Mesenchymal stem cell (in vitro differentiated cells and primary cell): ENCODE measurements at regions not wholly inside any gene's neighbourhood (a gene's known extent, or its start where the extent isn't known, plus 50 kb on each side); places are given as distances from the start of the nearest gene placed in this dataset.
"Not testable (repeated sequence)": the region's sequence is repeated elsewhere in the genome, so short reads cannot be mapped to it uniquely, and the experiment has no call there.

Experiments used
- DNase-seq: peaks from one replicate; pipeline ENCODE4 v3.0.0-alpha.2; 2013
- H2AFZ ChIP-seq: one replicate; pipeline ENCODE4 v1.6.1; 2013; ENCODE audit warnings: low read depth, mild to moderate bottlenecking, control low read depth, inconsistent platforms, low read length, moderate library complexity
- H2AK5ac ChIP-seq: 2 replicates; pipeline ENCODE4 v1.6.1; 2013; ENCODE audit warnings: low read length, moderate library complexity, mild to moderate bottlenecking, inconsistent platforms; ENCODE audit not compliant: severe bottlenecking
- H2BK120ac ChIP-seq: one replicate; pipeline ENCODE4 v1.6.1; 2013; ENCODE audit warnings: low read depth, mild to moderate bottlenecking, inconsistent platforms, low read length, moderate library complexity
- H2BK12ac ChIP-seq, 2 experiments: one replicate each; pipeline ENCODE4 v1.6.1; 2013; ENCODE audit warnings: inconsistent platforms in 2 of 2, low read length in 2 of 2, mild to moderate bottlenecking in 2 of 2, moderate library complexity in 2 of 2, control low read depth in 1 of 2
- H2BK15ac ChIP-seq: one replicate; pipeline ENCODE4 v1.6.1; 2013; ENCODE audit warnings: mild to moderate bottlenecking, low read depth, inconsistent platforms; ENCODE audit not compliant: poor library complexity, severe bottlenecking
- H2BK5ac ChIP-seq: 2 replicates; pipeline ENCODE4 v1.6.1; 2013; ENCODE audit warnings: low read depth, mild to moderate bottlenecking, low read length, control low read depth, inconsistent platforms; ENCODE audit not compliant: poor library complexity, severe bottlenecking
- H3K14ac ChIP-seq, 2 experiments: one replicate each; pipeline ENCODE4 v1.6.1; 2013; ENCODE audit warnings: inconsistent platforms in 2 of 2, low read length in 2 of 2, control low read depth in 1 of 2, mild to moderate bottlenecking in 1 of 2, moderate library complexity in 1 of 2
- H3K18ac ChIP-seq, 2 experiments: one replicate each; pipeline ENCODE4 v1.6.1; 2013; ENCODE audit warnings: inconsistent platforms in 2 of 2, low read length in 2 of 2, control low read depth in 1 of 2, low read depth in 1 of 2, mild to moderate bottlenecking in 1 of 2
- H3K23ac ChIP-seq, 2 experiments: one replicate each; pipeline ENCODE4 v1.6.1; 2013; ENCODE audit warnings: inconsistent platforms in 2 of 2, low read length in 2 of 2, mild to moderate bottlenecking in 2 of 2, moderate library complexity in 2 of 2, control low read depth in 1 of 2
- H3K27ac ChIP-seq: 2 replicates; pipeline ENCODE4 v1.5.1; 2013; ENCODE audit warnings: mild to moderate bottlenecking, moderate library complexity, low read length, control low read depth, inconsistent platforms; ENCODE audit not compliant: poor library complexity, severe bottlenecking
- H3K27me3 ChIP-seq, 2 experiments: 2 replicates each; pipeline versions ENCODE4 v1.6.1 to v1.7.0; 2013; ENCODE audit warnings: low read length in 2 of 2, mild to moderate bottlenecking in 2 of 2, moderate library complexity in 2 of 2, control low read depth in 1 of 2, inconsistent platforms in 1 of 2; ENCODE audit not compliant: control insufficient read depth in 1 of 2, insufficient read depth in 1 of 2
- H3K36me3 ChIP-seq, 2 experiments: 2 replicates each; pipeline versions ENCODE4 v1.6.1 to v1.7.0; 2013; ENCODE audit warnings: low read length in 2 of 2, control low read depth in 1 of 2, inconsistent platforms in 1 of 2, low read depth in 1 of 2, mild to moderate bottlenecking in 1 of 2; ENCODE audit not compliant: insufficient read depth in 2 of 2, control insufficient read depth in 1 of 2
- H3K4ac ChIP-seq, 2 experiments: one replicate each; pipeline ENCODE4 v1.6.1; 2013; ENCODE audit warnings: inconsistent platforms in 2 of 2, low read length in 2 of 2, mild to moderate bottlenecking in 2 of 2, moderate library complexity in 2 of 2, control low read depth in 1 of 2, low read depth in 1 of 2
- H3K4me1 ChIP-seq: 2 replicates; pipeline ENCODE4 v1.6.1; 2013; ENCODE audit warnings: low read depth, low read length, control low read depth; ENCODE audit not compliant: control insufficient read depth, insufficient read depth
- H3K4me2 ChIP-seq: 2 replicates; pipeline ENCODE4 v1.6.1; 2013; ENCODE audit warnings: low read length, mild to moderate bottlenecking, inconsistent platforms; ENCODE audit not compliant: poor library complexity, severe bottlenecking
- H3K4me3 ChIP-seq, 2 experiments: 2 replicates each; pipeline versions ENCODE4 v1.5.1 to v1.7.0; 2013; ENCODE audit warnings: low read length in 2 of 2, mild to moderate bottlenecking in 2 of 2, control low read depth in 1 of 2, low read depth in 1 of 2; ENCODE audit not compliant: insufficient read depth in 1 of 2
- H3K79me1 ChIP-seq: replicated peaks from 2 replicates; pipeline ENCODE4 v1.6.1; 2013; ENCODE audit warnings: mild to moderate bottlenecking, control low read depth, low read length, inconsistent platforms; ENCODE audit not compliant: poor library complexity, severe bottlenecking
- H3K9ac ChIP-seq: 2 replicates; pipeline ENCODE4 v1.7.0; 2013; ENCODE audit warnings: mild to moderate bottlenecking, low read length, moderate library complexity
- H3K9me3 ChIP-seq: 2 replicates; pipeline ENCODE4 v1.7.0; 2013; ENCODE audit warnings: mild to moderate bottlenecking, low read length; ENCODE audit not compliant: control insufficient read depth
- H4K8ac ChIP-seq: one replicate; pipeline ENCODE4 v1.6.1; 2013; ENCODE audit warnings: inconsistent platforms, mild to moderate bottlenecking, low read length, moderate library complexity
- H4K91ac ChIP-seq: one replicate; pipeline ENCODE4 v1.6.1; 2013; ENCODE audit warnings: mild to moderate bottlenecking, low read length, inconsistent platforms
- WGBS: methylation state at CpG from one replicate; pipeline ENCODE4 v1.1.7; 2013; ENCODE audit warnings: mixed read lengths; 5-methylcytosine and 5-hydroxymethylcytosine counted together

- no peak overlapping the region for H3K9ac ChIP-seq
- H2AK5ac ChIP-seq, result no peak overlapping the region
- H2BK120ac ChIP-seq, result no peak overlapping the region
- peaks cover 13% of the 10 kb centered on the region for H3K9me3 ChIP-seq
- H3K14ac ChIP-seq, result no peak overlapping the region
- DNase-seq, result no peak
- H3K18ac ChIP-seq, result no peak overlapping the region
- no peaks in the 10 kb centered on the region for H3K27me3 ChIP-seq
- no peak overlapping the region for H3K4me2 ChIP-seq
- H4K8ac ChIP-seq, result no peak overlapping the region
- H2BK12ac ChIP-seq, result no peak overlapping the region
- H2AFZ ChIP-seq, result no peak overlapping the region
- no peaks in the 10 kb centered on the region for H3K4me1 ChIP-seq
- H3K4ac ChIP-seq, result no peak overlapping the region
- no peak overlapping the region for H2BK5ac ChIP-seq
- no peak overlapping the region for H3K27ac ChIP-seq
- H3K23ac ChIP-seq, result no peak overlapping the region
- H2BK15ac ChIP-seq, result no peak overlapping the region
- no peak overlapping the region for H3K4me3 ChIP-seq
- H3K36me3 ChIP-seq, result no peaks in the 10 kb centered on the region
- 78% methylated on average over 3 of the region's 3 CpGs for WGBS
- H3K79me1 ChIP-seq, result no peaks in the 10 kb centered on the region
- no peak overlapping the region for H4K91ac ChIP-seq
Observed at GRCh38 chr4:66475596-66475995, 805.3 kb upstream of the EPHA5 start.

- Histone ChIP-seq H3K79me1 (no peaks in the 10 kb centered on the region), H3K27me3 (no peaks in the 10 kb centered on the region), H3K4me1 (no peaks in the 10 kb centered on the region), H3K36me3 (no peaks in the 10 kb centered on the region), H3K18ac (no peak overlapping the region), H2BK12ac (no peak overlapping the region), H3K27ac (no peak overlapping the region), H4K91ac (no peak overlapping the region), H2AFZ (no peak overlapping the region), H3K4me3 (no peak overlapping the region), H3K14ac (no peak overlapping the region), H2BK120ac (no peak overlapping the region), H3K4ac (no peak overlapping the region), H3K23ac (no peak overlapping the region), H3K4me2 (no peak overlapping the region), H3K9me3 (no peaks in the 10 kb centered on the region), H2BK5ac (no peak overlapping the region), H3K9ac (no peak overlapping the region), H2AK5ac (no peak overlapping the region), H2BK15ac (no peak overlapping the region), H4K8ac (no peak overlapping the region)
- peak; percentile 5 for DNase-seq
- 84% methylated on average over 4 of the region's 4 CpGs for WGBS
Observed at GRCh38 chr4:66465111-66465510, 794.8 kb upstream of the EPHA5 start.

- H3K18ac ChIP-seq, H3K4me2 ChIP-seq, H3K79me1 ChIP-seq, H2BK12ac ChIP-seq, H2AK5ac ChIP-seq, H3K9me3 ChIP-seq, H4K8ac ChIP-seq, H4K91ac ChIP-seq, H3K9ac ChIP-seq, H2BK120ac ChIP-seq, H3K4ac ChIP-seq, DNase-seq, H3K27me3 ChIP-seq, H3K4me1 ChIP-seq, H3K27ac ChIP-seq, H2BK5ac ChIP-seq, H3K23ac ChIP-seq, H3K36me3 ChIP-seq, H3K4me3 ChIP-seq, H2BK15ac ChIP-seq, H2AFZ ChIP-seq, H3K14ac ChIP-seq: not testable (repeated sequence)
- WGBS, result 83% methylated on average over 7 of the region's 7 CpGs
Observed at GRCh38 chr4:66462890-66463289, 792.6 kb upstream of the EPHA5 start.

- no peaks in the 10 kb centered on the region for H3K27me3 ChIP-seq
- H2BK12ac ChIP-seq, result no peak overlapping the region
- H3K9ac ChIP-seq, result no peak overlapping the region
- H3K4me3 ChIP-seq, result no peak overlapping the region
- H3K9me3 ChIP-seq, result no peaks in the 10 kb centered on the region
- H3K4ac ChIP-seq, result no peak overlapping the region
- no peak overlapping the region for H3K23ac ChIP-seq
- no peak overlapping the region for H2AFZ ChIP-seq
- DNase-seq, result no peak
- H3K14ac ChIP-seq, result no peak overlapping the region
- no peak overlapping the region for H2BK120ac ChIP-seq
- H2AK5ac ChIP-seq, result no peak overlapping the region
- H3K79me1 ChIP-seq, result no peaks in the 10 kb centered on the region
- H3K4me2 ChIP-seq, result no peak overlapping the region
- H4K91ac ChIP-seq, result no peak overlapping the region
- H3K4me1 ChIP-seq, result no peaks in the 10 kb centered on the region
- H3K36me3 ChIP-seq, result no peaks in the 10 kb centered on the region
- no peak overlapping the region for H2BK5ac ChIP-seq
- H3K27ac ChIP-seq, result no peak overlapping the region
- H4K8ac ChIP-seq, result no peak overlapping the region
- no peak overlapping the region for H2BK15ac ChIP-seq
- H3K18ac ChIP-seq, result no peak overlapping the region
Observed at GRCh38 chr4:66451741-66452140, 781.5 kb upstream of the EPHA5 start.
